Lower lobe of right lung (tissue), 2 donors: ENCODE measurements at regions not wholly inside any gene's neighbourhood (a gene's known extent, or its start where the extent isn't known, plus 50 kb on each side); places are given as distances from the start of the nearest gene placed in this dataset.
A peak's percentile ranks its signal among the peaks of the same experiment; 100 is the strongest.

ENCODE experiments used
- ATAC-seq, 2 donors: fragments of 200-7000 bp; cut with Tn5 transposase; one replicate each; pipeline ENCODE4 v1.9.1; 2020 to 2022; ENCODE audit warnings: mild to moderate bottlenecking in 2 of 2, moderate library complexity in 2 of 2
- DNase-seq: peaks from one replicate; pipeline ENCODE4 v3.0.0-alpha.2; 2020
- H3K27ac ChIP-seq: fragments of 200-600 bp; one replicate; pipeline ENCODE4 v1.8.0; 2022
- H3K27me3 ChIP-seq: fragments of 200-600 bp; one replicate; pipeline ENCODE4 v1.8.0; 2022; ENCODE audit warnings: low read depth
- H3K36me3 ChIP-seq: fragments of 200-600 bp; one replicate; pipeline ENCODE4 v1.8.0; 2022; ENCODE audit warnings: mild to moderate bottlenecking
- H3K4me1 ChIP-seq: fragments of 200-600 bp; one replicate; pipeline ENCODE4 v1.8.0; 2022
- H3K4me3 ChIP-seq: fragments of 200-600 bp; one replicate; pipeline ENCODE4 v1.8.0; 2022; ENCODE audit warnings: mild to moderate bottlenecking
- H3K9me3 ChIP-seq: fragments of 200-600 bp; one replicate; pipeline ENCODE4 v1.8.0; 2022
- intact Hi-C: fragments of 100-400 bp; cut with DNase I; formaldehyde crosslinking; loops from one replicate; pipeline ENCODE4 v1.11.0; 2022
- TF ChIP-seq, protein P1 (sequence below): fragments of 200-600 bp; IDR thresholded peaks from one replicate; pipeline ENCODE4 v1.8.0; 2022; ENCODE audit warnings: antibody characterized with exemption, mild to moderate bottlenecking
- donor health status: DM: no; HTN: yes; CAD: no; lungs with severe emphysema.

DNA sequence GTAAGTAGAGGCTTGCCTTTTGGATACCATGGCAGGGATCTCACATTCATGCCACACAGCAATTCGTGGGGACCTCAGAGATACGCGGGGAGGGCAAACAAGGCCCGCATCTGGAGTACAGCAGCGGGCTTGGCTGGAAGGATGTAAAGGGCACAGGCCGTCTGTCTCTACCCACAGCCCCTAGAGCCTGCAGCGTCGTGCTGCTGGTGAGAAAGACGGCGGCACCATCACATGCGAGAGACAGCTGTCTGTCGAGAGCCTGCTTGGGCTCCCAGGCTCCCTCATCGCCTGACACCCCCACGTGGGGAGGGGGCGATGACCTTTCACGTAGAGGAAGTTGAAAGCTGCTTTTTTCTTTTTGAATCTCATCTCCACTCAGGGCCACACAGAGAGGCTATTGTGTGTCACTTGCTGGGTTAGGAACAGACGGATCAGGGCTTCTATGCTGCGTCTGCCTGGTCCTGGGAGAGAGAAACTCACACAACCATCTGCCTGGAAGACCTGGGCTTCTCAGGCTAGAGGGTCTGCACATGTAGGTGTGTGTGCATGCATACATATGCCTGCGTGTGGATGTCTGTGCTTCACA is 134.6 kb upstream of the PPP1R26 start:
- H3K36me3 ChIP-seq: no peaks in the 10 kb centered on the region
- ATAC-seq (no peak), DNase-seq (peak; percentile 34)
- H3K4me3 ChIP-seq: no peak overlapping the region
- H3K27ac ChIP-seq: no peak overlapping the region
- H3K27me3 ChIP-seq: peaks cover 35% of the 10 kb centered on the region
- H3K9me3 ChIP-seq: no peaks in the 10 kb centered on the region
- TF ChIP-seq, protein P1, sequence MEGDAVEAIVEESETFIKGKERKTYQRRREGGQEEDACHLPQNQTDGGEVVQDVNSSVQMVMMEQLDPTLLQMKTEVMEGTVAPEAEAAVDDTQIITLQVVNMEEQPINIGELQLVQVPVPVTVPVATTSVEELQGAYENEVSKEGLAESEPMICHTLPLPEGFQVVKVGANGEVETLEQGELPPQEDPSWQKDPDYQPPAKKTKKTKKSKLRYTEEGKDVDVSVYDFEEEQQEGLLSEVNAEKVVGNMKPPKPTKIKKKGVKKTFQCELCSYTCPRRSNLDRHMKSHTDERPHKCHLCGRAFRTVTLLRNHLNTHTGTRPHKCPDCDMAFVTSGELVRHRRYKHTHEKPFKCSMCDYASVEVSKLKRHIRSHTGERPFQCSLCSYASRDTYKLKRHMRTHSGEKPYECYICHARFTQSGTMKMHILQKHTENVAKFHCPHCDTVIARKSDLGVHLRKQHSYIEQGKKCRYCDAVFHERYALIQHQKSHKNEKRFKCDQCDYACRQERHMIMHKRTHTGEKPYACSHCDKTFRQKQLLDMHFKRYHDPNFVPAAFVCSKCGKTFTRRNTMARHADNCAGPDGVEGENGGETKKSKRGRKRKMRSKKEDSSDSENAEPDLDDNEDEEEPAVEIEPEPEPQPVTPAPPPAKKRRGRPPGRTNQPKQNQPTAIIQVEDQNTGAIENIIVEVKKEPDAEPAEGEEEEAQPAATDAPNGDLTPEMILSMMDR: no peak
- intact Hi-C loops: no loop called here
- peaks cover 4% of the 10 kb centered on the region for H3K4me1 ChIP-seq

DNA sequence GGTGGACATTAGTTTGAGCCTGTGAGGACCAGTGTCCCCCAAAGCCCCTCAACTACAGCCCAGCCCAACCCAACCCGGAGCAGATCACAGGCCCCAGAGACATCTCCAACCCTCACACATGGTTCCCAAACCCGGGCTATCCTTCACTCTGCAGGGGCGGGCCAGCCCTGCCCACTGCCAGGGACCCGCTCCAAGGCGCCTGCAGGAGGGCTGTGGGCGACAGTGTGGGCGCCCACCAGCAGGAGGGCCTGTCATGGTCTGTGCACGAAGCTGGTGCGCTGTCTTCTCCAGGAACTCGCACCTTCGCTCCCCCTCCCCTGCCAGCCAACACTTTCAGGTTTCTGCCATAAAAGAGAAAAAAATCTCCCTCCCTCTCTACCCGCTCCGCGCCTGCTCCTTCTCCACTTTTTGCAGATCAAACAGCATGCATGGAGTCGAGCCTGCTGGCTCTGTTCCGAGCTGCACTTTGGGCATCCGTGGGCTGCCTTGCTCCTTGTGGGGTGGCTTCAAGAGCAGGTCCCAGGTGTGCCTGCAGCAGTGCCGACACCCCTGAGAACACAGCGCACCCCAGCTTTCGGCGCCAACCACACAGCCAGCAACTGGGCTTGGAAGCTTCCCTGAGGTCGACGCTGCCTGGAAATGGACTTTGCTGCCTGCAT is 133.7 kb upstream of the PPP1R26 start:
- no peak overlapping the region for H3K4me3 ChIP-seq
- ATAC-seq: no peak
- H3K27ac ChIP-seq: no peak overlapping the region
- peak; percentile 28 for DNase-seq
- no peaks in the 10 kb centered on the region for H3K4me1 ChIP-seq
- H3K36me3 ChIP-seq: no peaks in the 10 kb centered on the region
- intact Hi-C loops: no loop called here
- TF ChIP-seq, protein P1: no peak
- peaks cover 39% of the 10 kb centered on the region for H3K27me3 ChIP-seq
- no peaks in the 10 kb centered on the region for H3K9me3 ChIP-seq

DNA sequence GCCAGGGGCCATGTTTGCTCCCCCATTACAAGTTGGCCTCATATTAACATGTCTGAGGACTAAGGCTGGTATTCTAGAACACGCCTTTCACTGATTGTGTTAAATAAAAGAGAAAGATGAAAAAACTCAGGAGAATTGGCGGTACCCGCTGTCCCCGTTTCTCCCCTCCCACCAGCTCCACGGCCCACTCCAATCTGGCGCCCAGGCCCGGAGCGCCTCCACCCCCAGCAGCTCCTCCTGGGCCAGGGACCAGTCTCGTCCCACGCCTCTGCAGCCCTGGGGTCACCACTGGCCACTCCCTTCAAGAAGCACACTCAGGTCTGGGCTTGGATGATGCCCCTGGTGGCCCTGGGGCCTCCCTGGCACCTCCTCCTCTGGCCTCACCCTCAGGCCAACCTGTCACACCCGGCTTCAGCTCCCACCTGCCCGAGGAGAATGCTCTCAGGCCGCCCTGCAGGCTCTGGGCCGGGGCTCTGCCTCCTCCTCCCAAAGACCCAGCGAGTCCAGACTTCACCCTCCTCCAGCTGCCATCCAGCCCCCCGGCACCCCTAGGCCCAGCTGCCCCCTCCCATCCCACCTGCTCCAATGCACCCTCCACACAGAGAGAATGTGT is 133.0 kb upstream of the PPP1R26 start:
- Histone ChIP-seq H3K4me1 (no peaks in the 10 kb centered on the region), H3K9me3 (no peaks in the 10 kb centered on the region), H3K4me3 (no peak overlapping the region), H3K27ac (no peak overlapping the region), H3K36me3 (no peaks in the 10 kb centered on the region), H3K27me3 (peaks cover 44% of the 10 kb centered on the region)
- DNase-seq: no peak
- intact Hi-C loops: no loop called here
- ATAC-seq: no peak
- TF ChIP-seq, protein P1: no peak

DNA sequence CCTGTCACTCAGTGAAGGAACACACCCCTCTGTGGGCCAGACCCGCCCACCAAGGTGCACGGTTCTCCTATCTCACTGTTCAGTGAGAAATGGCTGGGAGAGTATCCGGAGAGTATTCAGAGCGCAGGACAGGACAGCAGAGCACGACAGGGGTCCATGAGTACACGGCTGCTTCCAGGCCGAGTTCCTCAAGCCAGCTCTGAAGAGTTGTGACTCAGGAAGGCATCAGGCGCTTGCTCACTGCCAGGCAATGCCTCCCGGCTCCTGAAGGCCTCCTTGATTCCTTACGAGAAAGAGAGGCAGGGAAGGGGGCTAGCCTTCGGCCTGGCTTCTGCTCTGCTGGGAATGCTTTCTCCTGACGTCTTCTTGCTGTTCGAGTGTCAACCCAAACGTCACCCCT is 132.1 kb upstream of the PPP1R26 start:
- Histone ChIP-seq H3K36me3 (no peaks in the 10 kb centered on the region), H3K4me1 (no peaks in the 10 kb centered on the region), H3K4me3 (no peak overlapping the region), H3K9me3 (no peaks in the 10 kb centered on the region), H3K27me3 (peaks cover 40% of the 10 kb centered on the region), H3K27ac (no peak overlapping the region)
- TF ChIP-seq, protein P1: no peak
- no peak for DNase-seq
- intact Hi-C loops: no loop called here
- no peak for ATAC-seq

DNA sequence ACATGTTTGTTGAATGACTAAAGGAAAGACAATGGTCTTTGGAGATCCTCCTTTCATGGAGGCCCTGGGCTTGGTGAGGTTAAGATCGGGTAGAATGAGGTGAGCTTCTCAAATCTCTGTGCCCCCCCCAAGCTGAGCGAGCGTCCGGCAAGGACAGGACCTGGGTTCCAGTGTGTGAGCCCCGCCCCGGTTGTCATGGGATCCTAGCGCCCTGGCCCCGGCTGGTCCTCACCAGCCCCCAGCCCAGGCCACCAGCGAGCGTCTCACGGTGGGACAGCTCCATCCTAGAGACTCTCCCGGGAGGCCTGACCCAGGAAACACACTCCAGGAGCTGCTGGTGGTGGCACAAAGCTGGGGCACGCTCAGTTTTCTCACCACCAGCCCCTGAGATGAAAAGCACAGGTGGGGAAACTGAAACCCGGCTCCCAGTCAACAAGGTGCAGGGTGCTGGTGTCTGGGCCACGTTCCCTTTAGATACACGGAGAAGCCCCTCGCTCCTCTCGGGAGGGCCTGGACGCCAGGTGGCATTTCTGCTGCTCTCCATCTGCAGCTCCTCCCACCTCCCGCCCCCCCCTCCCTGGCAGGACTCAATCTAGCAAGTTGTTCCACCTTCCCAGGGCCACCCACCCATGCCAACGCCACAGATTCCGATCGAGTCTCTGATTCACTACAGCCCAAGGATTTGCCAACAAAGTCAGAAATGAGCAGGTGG is 131.3 kb upstream of the PPP1R26 start:
- intact Hi-C loops: no loop called here
- H3K27me3 ChIP-seq: peaks cover 40% of the 10 kb centered on the region
- TF ChIP-seq, protein P1: no peak

More for the DNA sequence above, 131.3 kb upstream of the PPP1R26 start:
- Histone ChIP-seq H3K9me3 (no peaks in the 10 kb centered on the region), H3K4me1 (no peaks in the 10 kb centered on the region), H3K36me3 (no peaks in the 10 kb centered on the region), H3K27ac (no peak overlapping the region), H3K4me3 (no peak overlapping the region)
- ATAC-seq (no peak), DNase-seq (peak; percentile 35)
